IMR-90 (cell line): ENCODE measurements at regions not wholly inside any gene's neighbourhood (a gene's known extent, or its start where the extent isn't known, plus 50 kb on each side); places are given as distances from the start of the nearest gene placed in this dataset.

ENCODE experiments used
- ATAC-seq: fragments of 200-7000 bp; cut with Tn5 transposase; 2 replicates; pipeline ENCODE4 v1.9.1; 2020; ENCODE audit warnings: low read depth, mild to moderate bottlenecking, moderate library complexity
- BruUV-seq: library from RNA; stranded (reverse); fragments of 400-500 nt; replicated peaks from 2 replicates; lab custom pipeline; 2021; lab: Mats Ljungman, UMichigan
- CTCF ChIA-PET: fragments of 300-600 bp; formaldehyde crosslinking; extraction: SDS; loops from one replicate; lab custom pipeline; 2021; ENCODE audit warnings: antibody characterized with exemption; lab: Yijun Ruan, JAX
- POLR2A ChIA-PET: fragments of 300-600 bp; sonication (Branson Sonifier 250); formaldehyde crosslinking; loops from one replicate; lab custom pipeline; 2022; ENCODE audit warnings: antibody characterized with exemption; ENCODE audit not compliant: unreplicated experiment; lab: Charles Lee
- DNase-seq: peaks from one replicate; pipeline ENCODE4 v3.0.0; 2013
- H2AFZ ChIP-seq: replicated peaks from 2 replicates; pipeline ENCODE3; 2013; ENCODE audit warnings: low read length, mild to moderate bottlenecking; ENCODE audit not compliant: poor library complexity
- H2AK5ac ChIP-seq: 2 replicates; pipeline ENCODE4 v1.6.1; 2013; ENCODE audit warnings: low read depth, low read length, inconsistent platforms
- H2AK9ac ChIP-seq: replicated peaks from 2 replicates; pipeline ENCODE3; 2013; ENCODE audit warnings: mild to moderate bottlenecking, low read depth, low read length, moderate library complexity; ENCODE audit not compliant: poor library complexity
- H2BK120ac ChIP-seq: 2 replicates; pipeline ENCODE4 v1.6.1; 2013; ENCODE audit warnings: low read depth, low read length, inconsistent platforms
- H2BK15ac ChIP-seq: 3 replicates; pipeline ENCODE4 v1.6.1; 2013; ENCODE audit warnings: low read depth, low read length, inconsistent platforms
- H2BK20ac ChIP-seq: 2 replicates; pipeline ENCODE4 v1.6.1; 2013; ENCODE audit warnings: low read depth, mild to moderate bottlenecking, inconsistent platforms, low read length, moderate library complexity
- H2BK5ac ChIP-seq: 2 replicates; pipeline ENCODE4 v1.6.1; 2013; ENCODE audit warnings: mild to moderate bottlenecking, low read depth, low read length, inconsistent platforms; ENCODE audit not compliant: poor library complexity, severe bottlenecking
- H3K14ac ChIP-seq: replicated peaks from 2 replicates; pipeline ENCODE4 v1.6.1; 2013; ENCODE audit warnings: low read depth, low read length, inconsistent platforms
- H3K18ac ChIP-seq: 2 replicates; pipeline ENCODE4 v1.6.1; 2013; ENCODE audit warnings: low read depth, low read length, control low read depth
- H3K23ac ChIP-seq: 2 replicates; pipeline ENCODE4 v1.6.1; 2013; ENCODE audit warnings: low read depth, low read length, inconsistent platforms
- H3K27ac ChIP-seq: 2 replicates; pipeline ENCODE4 v1.5.1; 2013; ENCODE audit warnings: mild to moderate bottlenecking, control low read depth, low read length; ENCODE audit not compliant: insufficient read depth
- H3K27me3 ChIP-seq: 2 replicates; pipeline ENCODE4 v1.6.1; 2013; ENCODE audit warnings: low read length; ENCODE audit not compliant: control insufficient read depth, insufficient read depth
- H3K36me3 ChIP-seq: 2 replicates; pipeline ENCODE4 v1.6.1; 2013; ENCODE audit warnings: low read length, mixed read lengths; ENCODE audit not compliant: control insufficient read depth, insufficient read depth
- H3K4ac ChIP-seq: 2 replicates; pipeline ENCODE4 v1.6.1; 2013; ENCODE audit warnings: low read depth, low read length, inconsistent platforms
- H3K4me1 ChIP-seq: 2 replicates; pipeline ENCODE4 v1.6.1; 2013; ENCODE audit warnings: low read length, mixed read lengths; ENCODE audit not compliant: control insufficient read depth, insufficient read depth
- H3K4me2 ChIP-seq: 2 replicates; pipeline ENCODE4 v1.6.1; 2013; ENCODE audit warnings: low read depth, mild to moderate bottlenecking, control low read depth, low read length, moderate library complexity
- H3K4me3 ChIP-seq: 2 replicates; pipeline ENCODE4 v1.5.1; 2013; ENCODE audit warnings: low read depth, mild to moderate bottlenecking, control low read depth, low read length, moderate library complexity; ENCODE audit not compliant: insufficient read depth
- H3K56ac ChIP-seq: 2 replicates; pipeline ENCODE4 v1.6.1; 2013; ENCODE audit warnings: low read length, inconsistent platforms; ENCODE audit not compliant: insufficient read depth; ENCODE audit errors: extremely low read depth
- H3K79me1 ChIP-seq, 2 experiments: 2 replicates each; pipeline ENCODE4 v1.6.1; 2013; ENCODE audit warnings: low read length in 2 of 2, inconsistent platforms in 1 of 2, low read depth in 1 of 2
- H3K9ac ChIP-seq: 2 replicates; pipeline ENCODE4 v1.6.1; 2013; ENCODE audit warnings: low read depth, low read length, control low read depth
- H3K9me1 ChIP-seq: 2 replicates; pipeline ENCODE4 v1.6.1; 2013; ENCODE audit warnings: low read length, inconsistent platforms; ENCODE audit not compliant: insufficient read depth
- H3K9me3 ChIP-seq: 2 replicates; pipeline ENCODE4 v1.6.1; 2013; ENCODE audit warnings: low read length; ENCODE audit not compliant: control insufficient read depth, insufficient read depth
- H4K20me1 ChIP-seq: 2 replicates; pipeline ENCODE4 v1.6.1; 2013; ENCODE audit warnings: low read length, inconsistent platforms; ENCODE audit not compliant: insufficient read depth
- H4K5ac ChIP-seq: 2 replicates; pipeline ENCODE4 v1.6.1; 2013; ENCODE audit warnings: mild to moderate bottlenecking, low read depth, low read length, control low read depth
- H4K8ac ChIP-seq, 2 experiments: 2 replicates each; pipeline ENCODE4 v1.6.1; 2013; ENCODE audit warnings: low read depth in 2 of 2, low read length in 2 of 2, control low read depth in 1 of 2, inconsistent platforms in 1 of 2
- H4K91ac ChIP-seq: 2 replicates; pipeline ENCODE4 v1.6.1; 2013; ENCODE audit warnings: low read depth, low read length, inconsistent platforms; ENCODE audit not compliant: insufficient read depth
- MAFK ChIP-seq: IDR thresholded peaks from 2 replicates; pipeline ENCODE4 v1.6.1; 2012; ENCODE audit warnings: low read depth, low read length, improper control_type of control experiment
- dilution Hi-C: fragments of 300-500 bp; cut with HindIII; formaldehyde crosslinking; loops from one replicate; pipeline ENCODE4 v1.14.3; 2018; ENCODE audit warnings: low sequenced_read_pairs; ENCODE audit not compliant: unreplicated experiment
- in situ Hi-C: fragments of 300-500 bp; cut with MboI; formaldehyde crosslinking; loops from 3 replicates; pipeline ENCODE4 v1.14.3; 2019; ENCODE audit warnings: low sequenced_read_pairs, inconsistent platforms, mixed read lengths
- intact Hi-C: fragments of 100-400 bp; cut with micrococcal nuclease; formaldehyde crosslinking; loops from 2 replicates; pipeline ENCODE4 v1.10.0; 2022

DNA sequence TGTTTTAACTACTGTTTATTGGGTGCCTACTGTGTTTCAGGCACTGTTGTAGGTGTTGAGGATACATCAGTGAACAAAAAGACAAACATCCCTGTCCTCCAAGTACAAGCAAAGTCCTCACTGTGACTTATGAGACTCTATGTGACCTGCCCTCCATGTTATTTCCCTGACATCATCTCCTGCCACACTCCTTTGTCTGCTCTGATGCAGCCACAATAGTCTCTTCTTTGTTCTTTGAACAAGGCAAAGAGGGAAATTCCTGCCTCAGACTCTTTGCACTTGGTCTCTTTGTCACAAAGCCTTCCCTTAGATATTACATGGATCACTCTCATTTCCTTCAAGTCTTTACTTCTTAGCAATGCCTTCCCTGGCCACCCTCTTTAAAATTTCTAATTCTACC lies 240.1 kb upstream of the SRRM4 start:
- no peak overlapping the region for H3K14ac ChIP-seq
- no TSS peak for BruUV-seq
- intact Hi-C loops = no loop called here

More for the DNA sequence above, 240.1 kb upstream of the SRRM4 start:
- Histone ChIP-seq H3K27me3 (no peaks in the 10 kb centered on the region), H2AFZ (no peak overlapping the region), H2BK120ac (no peak overlapping the region), H2AK5ac (no peak overlapping the region), H3K18ac (no peak overlapping the region), H3K4me3 (no peak overlapping the region), H3K4me1 (no peaks in the 10 kb centered on the region), H4K91ac (no peak overlapping the region), H2BK20ac (no peak overlapping the region), H2BK15ac (no peak overlapping the region), H2AK9ac (no peak overlapping the region), H3K4ac (no peak overlapping the region), H4K5ac (no peak overlapping the region), H3K23ac (no peak overlapping the region), H2BK5ac (no peak overlapping the region), H3K79me1 (no peaks in the 10 kb centered on the region), H4K20me1 (no peaks in the 10 kb centered on the region), H3K27ac (no peak overlapping the region), H4K8ac (no peak overlapping the region), H3K36me3 (no peaks in the 10 kb centered on the region), H3K4me2 (no peak overlapping the region), H3K56ac (no peak overlapping the region), H3K9me1 (no peaks in the 10 kb centered on the region), H3K9me3 (peaks cover 22% of the 10 kb centered on the region), H3K9ac (no peak overlapping the region)
- ChIA-PET POLR2A (no interaction called here), CTCF (no interaction called here)
- dilution Hi-C loops (no loop called here), in situ Hi-C loops (no loop called here)
- no peak for TF ChIP-seq MAFK
- ATAC-seq (no peak), DNase-seq (no peak)
